Stimulated activated CD4-positive, alpha-beta T cell treated with anti-CD3 and anti-CD28 coated beads, TNF-alpha, amount 100 ng/mL, for 48 hours (primary cell): ENCODE measurements at regions not wholly inside any gene's neighbourhood (a gene's known extent, or its start where the extent isn't known, plus 50 kb on each side); places are given as distances from the start of the nearest gene placed in this dataset.

Experiments used
- DNase-seq, 3 donors: peaks; one replicate each; pipeline ENCODE4 v3.0.0-alpha.2; 2020; ENCODE audit warnings: low read depth in 3 of 3

- DNase-seq, result no peak
These were observed 63.1 kb upstream of the TANC1 start for GRCh38 chr2:158905341-158905740.

- DNase-seq, result no peak
These were observed 62.7 kb upstream of the TANC1 start for GRCh38 chr2:158905784-158906183.

GRCh38 chr2:158907926-158908456 is 60.4 kb upstream of the TANC1 start:
- no peak for DNase-seq

- DNase-seq, result no peak
These were observed 56.3 kb upstream of the TANC1 start for GRCh38 chr2:158912112-158912511.

GRCh38 chr2:158912765-158913164 is 55.7 kb upstream of the TANC1 start:
- no peak for DNase-seq

GRCh38 chr2:158914066-158914465 is 54.4 kb upstream of the TANC1 start:
- DNase-seq, result no peak

GRCh38 chr2:158914731-158915130 is 53.7 kb upstream of the TANC1 start:
- no peak for DNase-seq

- no peak for DNase-seq
These were observed 51.3 kb upstream of the TANC1 start for GRCh38 chr2:158917121-158917520.

GRCh38 chr2:158918452-158918851 is 50.0 kb upstream of the TANC1 start:
- DNase-seq, result no peak
